Jurkat, Clone E6-1 (cell line): ENCODE measurements at regions not wholly inside any gene's neighbourhood (a gene's known extent, or its start where the extent isn't known, plus 50 kb on each side); places are given as distances from the start of the nearest gene placed in this dataset.
A peak's percentile ranks its signal among the peaks of the same experiment; 100 is the strongest.

Experiments
- DNase-seq: peaks from one replicate; pipeline ENCODE4 v3.0.0-alpha.2; 2011; ENCODE audit warnings: low read depth, low spot score
- H3K4me3 ChIP-seq: 2 replicates; pipeline ENCODE4 v1.5.1; 2011; ENCODE audit warnings: mild to moderate bottlenecking, low read length, control low read depth, moderate library complexity

- no peak overlapping the region for H3K4me3 ChIP-seq
- no peak for DNase-seq
Observed at GRCh38 chr20:39145921-39146320, 183.8 kb downstream of the DHX35 start.

GRCh38 chr20:39144757-39145156 lies 182.6 kb downstream of the DHX35 start:
- no peak for DNase-seq
- no peak overlapping the region for H3K4me3 ChIP-seq

DNA sequence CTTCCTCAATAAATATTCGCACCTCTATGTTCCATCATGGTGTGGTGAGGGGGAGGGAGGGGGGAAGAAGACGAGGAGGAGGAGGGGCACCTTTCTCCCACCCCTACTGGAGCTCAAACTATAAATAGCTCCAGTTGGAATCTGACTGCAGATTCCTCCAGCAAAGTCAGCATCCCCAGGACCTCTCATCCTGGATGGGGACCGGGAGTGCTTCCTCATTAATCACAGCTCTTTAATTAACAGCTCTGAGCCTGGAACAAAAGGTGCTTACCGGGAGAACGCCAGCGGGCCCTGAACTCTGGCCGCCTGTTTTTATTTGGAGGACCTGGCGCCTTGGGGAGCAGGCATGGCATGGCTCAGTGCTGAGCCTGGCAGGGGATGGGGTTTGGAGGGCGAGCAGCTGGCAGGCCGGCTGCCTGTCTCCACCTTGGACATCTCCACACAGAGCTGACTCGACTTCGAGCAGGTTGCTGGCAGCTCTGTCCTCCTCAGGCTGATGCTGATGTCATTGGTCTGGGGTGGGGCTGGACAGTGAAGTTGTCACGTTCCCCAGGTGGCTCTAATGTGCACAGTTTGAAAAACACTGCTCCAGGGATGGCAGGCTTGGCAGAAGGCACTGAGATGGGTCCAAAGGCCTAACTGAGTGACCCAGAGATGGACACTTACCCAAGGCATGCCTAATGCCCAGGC lies 180.4 kb downstream of the DHX35 start:
- no peak for DNase-seq
- H3K4me3 ChIP-seq = no peak overlapping the region

DNA sequence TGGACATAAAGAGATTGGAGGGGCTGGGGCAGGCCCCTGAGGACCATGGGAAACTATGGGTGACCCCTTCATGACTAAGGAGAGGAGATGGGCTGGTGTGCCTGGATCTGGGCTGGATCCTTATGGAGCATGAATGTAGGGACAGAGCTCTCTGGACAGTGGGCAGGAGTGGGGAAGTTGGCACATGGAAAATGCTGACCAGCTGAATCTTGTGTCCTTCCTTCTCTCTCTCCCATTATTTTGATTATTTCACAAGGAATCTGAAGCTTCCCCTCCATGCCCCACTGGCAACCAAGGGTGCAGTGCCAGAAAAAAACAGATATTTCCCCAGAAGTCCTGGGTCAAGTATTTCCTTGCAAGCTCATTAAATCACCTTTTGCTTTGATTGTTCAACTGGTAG lies 175.2 kb downstream of the DHX35 start:
- no peak overlapping the region for H3K4me3 ChIP-seq
- no peak for DNase-seq

GRCh38 chr20:39136798-39137197 lies 174.7 kb downstream of the DHX35 start:
- no peak for DNase-seq
- no peak overlapping the region for H3K4me3 ChIP-seq

- no peak overlapping the region for H3K4me3 ChIP-seq
- no peak for DNase-seq
Observed at GRCh38 chr20:39135885-39136544, 173.9 kb downstream of the DHX35 start.

DNA sequence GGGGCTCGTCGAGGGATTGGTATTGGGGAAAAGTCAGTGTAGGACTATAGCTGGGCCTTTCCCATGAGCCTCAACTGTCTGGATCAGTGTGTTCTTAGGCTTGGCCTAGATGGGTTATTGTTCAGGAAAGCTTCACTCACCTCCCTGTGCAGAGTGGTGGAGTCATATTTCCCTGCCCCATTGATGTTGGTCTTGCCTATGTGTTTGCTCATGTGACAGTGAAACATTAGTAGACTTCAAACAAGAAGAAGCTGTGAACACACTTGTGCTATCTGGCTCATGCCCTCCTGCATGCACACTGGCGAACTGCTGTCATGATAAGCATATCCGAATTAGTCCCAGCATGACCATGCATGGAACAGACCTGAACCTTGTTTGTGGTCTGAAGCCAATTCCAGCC lies 171.1 kb downstream of the DHX35 start:
- no peak overlapping the region for H3K4me3 ChIP-seq
- DNase-seq = no peak

DNA sequence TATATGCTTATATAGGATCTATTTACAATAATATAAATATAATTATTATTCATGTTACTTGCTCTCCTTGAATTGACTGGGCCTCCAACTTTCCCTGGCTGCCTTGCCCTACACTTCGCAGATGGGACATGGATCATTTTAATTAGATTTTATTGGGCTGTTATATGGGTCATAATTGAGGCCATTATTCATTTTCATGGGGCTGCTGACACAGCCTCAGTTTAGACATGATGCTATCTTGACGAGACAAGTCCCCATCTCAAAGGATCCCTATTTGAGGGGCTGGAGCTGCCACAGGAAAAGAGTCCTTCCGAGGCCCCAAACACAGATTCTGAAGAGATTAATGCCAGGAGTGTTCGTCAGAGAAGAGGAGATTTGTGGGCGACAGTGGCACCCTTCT lies 170.4 kb downstream of the DHX35 start:
- no peak overlapping the region for H3K4me3 ChIP-seq
- DNase-seq = no peak

DNA sequence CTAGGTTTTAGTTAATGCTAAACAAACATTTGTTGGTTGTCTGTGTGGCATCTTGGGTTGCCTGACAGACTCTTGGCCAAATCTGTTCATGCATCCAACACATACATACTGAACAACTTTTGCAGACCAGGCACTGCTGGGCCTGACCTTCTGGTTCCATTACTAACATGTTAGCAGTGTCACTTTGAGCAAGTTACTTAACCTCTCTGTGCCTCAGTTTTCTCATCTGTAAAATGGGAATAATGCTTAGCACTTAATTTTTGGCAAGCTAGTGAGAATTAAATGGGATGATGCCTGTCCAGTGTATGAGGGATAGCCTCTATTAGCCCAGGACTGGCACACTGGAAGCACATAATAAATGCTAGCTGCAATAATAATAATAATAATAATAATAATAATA lies 169.9 kb downstream of the DHX35 start:
- DNase-seq = no peak
- H3K4me3 ChIP-seq = no peak overlapping the region

GRCh38 chr20:39130627-39131026 lies 168.5 kb downstream of the DHX35 start:
- H3K4me3 ChIP-seq = no peak overlapping the region
- DNase-seq = no peak

DNA sequence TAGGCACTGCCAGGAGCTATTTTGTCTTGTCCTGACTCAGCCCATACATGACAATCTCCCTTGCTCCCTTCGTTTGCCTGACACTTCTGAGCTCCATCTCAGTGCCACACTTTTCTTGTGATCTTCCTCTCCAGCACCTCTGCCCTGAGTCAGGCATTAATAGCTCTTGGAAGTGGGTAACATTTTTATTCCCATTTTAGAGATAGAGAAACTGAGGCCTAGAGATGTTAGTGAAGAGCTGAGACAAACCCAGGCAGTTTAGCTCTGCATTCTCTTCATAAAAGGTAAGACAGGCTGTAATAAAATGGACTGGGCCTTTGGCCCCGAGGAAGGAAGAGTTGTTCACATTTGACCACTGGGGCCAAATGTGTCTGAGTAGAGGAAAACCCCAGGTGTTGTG lies 167.4 kb downstream of the DHX35 start:
- no peak overlapping the region for H3K4me3 ChIP-seq
- no peak for DNase-seq

DNA sequence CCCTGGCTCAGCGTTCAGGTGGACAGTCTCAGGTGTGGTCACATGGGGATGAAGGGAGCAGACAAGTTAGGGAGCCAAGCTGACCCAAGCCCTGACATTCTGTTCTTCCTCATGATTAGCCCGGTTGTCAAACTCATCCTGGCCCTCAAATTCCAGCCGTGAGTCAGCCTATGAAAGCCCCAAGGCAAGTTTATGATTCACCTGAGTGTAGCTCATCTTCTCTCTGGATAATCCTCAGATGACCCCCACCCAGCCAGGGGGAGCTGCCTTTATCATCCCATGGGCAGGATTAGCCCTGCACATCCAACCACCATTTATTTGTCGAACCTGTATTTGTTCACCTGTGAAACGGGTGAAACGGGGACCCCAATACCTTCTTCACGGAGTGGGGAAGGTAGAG lies 161.9 kb downstream of the DHX35 start:
- no peak for DNase-seq

DNA sequence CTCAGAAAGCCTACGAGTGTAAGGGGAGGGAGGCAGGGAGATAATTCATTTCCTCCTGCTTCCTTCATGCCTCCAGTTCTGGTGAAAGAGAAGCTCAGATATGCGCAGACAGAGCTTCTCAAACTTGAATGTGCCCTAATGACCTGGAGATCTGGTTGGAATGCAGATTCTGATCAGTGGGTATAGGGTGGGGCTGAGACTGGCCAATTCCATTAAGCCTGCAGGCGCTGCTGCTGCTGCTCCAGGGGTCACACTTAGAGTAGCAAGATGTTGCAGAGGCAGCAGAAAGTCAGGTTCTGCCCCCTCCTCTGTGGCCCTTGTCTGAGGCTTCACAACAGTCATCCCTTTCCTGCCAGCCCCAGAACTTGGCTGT lies 161.0 kb downstream of the DHX35 start:
- DNase-seq = no peak
- no peak overlapping the region for H3K4me3 ChIP-seq

More for the DNA sequence above, 161.9 kb downstream of the DHX35 start:
- no peak overlapping the region for H3K4me3 ChIP-seq

- no peak overlapping the region for H3K4me3 ChIP-seq
- DNase-seq = no peak
Observed at GRCh38 chr20:39117491-39117890, 155.3 kb downstream of the DHX35 start.

GRCh38 chr20:39116020-39116419 lies 153.9 kb downstream of the DHX35 start:
- DNase-seq = no peak
- no peak overlapping the region for H3K4me3 ChIP-seq

- peak; percentile 27 for DNase-seq
- H3K4me3 ChIP-seq = no peak overlapping the region
Observed at GRCh38 chr20:39112178-39112743, 150.1 kb downstream of the DHX35 start.

- no peak for DNase-seq
- no peak overlapping the region for H3K4me3 ChIP-seq
Observed at GRCh38 chr20:39111359-39112177, 149.4 kb downstream of the DHX35 start.

DNA sequence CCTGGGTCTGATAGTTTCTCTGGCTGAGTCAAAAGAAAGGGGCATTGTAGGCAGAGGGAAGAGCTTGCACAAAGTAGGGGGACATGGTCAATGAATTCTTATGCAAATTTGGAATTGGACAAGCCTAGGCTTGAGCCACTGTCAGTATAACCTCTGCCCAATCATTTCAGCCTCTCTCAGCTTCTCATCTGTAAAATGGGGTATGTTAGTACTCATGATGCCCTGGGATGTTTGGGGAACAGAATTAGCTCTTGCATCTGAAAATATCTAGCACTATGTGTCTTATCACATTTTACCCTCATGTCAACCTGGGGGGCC lies 148.6 kb downstream of the DHX35 start:
- H3K4me3 ChIP-seq = no peak overlapping the region
- DNase-seq = no peak

- H3K4me3 ChIP-seq = no peak overlapping the region
- no peak for DNase-seq
Observed at GRCh38 chr20:39109933-39110818, 148.0 kb downstream of the DHX35 start.
